Tibial nerve (tissue), 3 donors: ENCODE measurements at regions not wholly inside any gene's neighbourhood (a gene's known extent, or its start where the extent isn't known, plus 50 kb on each side); places are given as distances from the start of the nearest gene placed in this dataset.

ENCODE experiments used
- CTCF ChIP-seq, 5 experiments: fragments of 200-600 bp in 3 of 5; fragments of 450-650 bp in 2 of 5; sonication (generic) in 3 of 5; IDR thresholded peaks; one replicate each; pipeline ENCODE4 v1.5.1; 2016 to 2019; ENCODE audit warnings: antibody characterized with exemption in 5 of 5, mild to moderate bottlenecking in 3 of 5, moderate library complexity in 2 of 5
- POLR2A ChIP-seq, 2 donors: fragments of 450-650 bp; IDR thresholded peaks; one replicate each; pipeline ENCODE4 v1.6.1; 2017; ENCODE audit warnings: antibody characterized with exemption in 2 of 2, mild to moderate bottlenecking in 2 of 2, moderate library complexity in 2 of 2

- TF ChIP-seq CTCF (IDR thresholded peaks at IDR 0.05) (no peak), POLR2A (IDR thresholded peaks at IDR 0.05) (no peak)
Measured at GRCh38 chr7:69225259-69225943, 372.9 kb upstream of the AUTS2 start.
